Endothelial cell (in vitro differentiated cells): ENCODE measurements at regions not wholly inside any gene's neighbourhood (a gene's known extent, or its start where the extent isn't known, plus 50 kb on each side); places are given as distances from the start of the nearest gene placed in this dataset.

Experiments used
- DNase-seq: peaks from one replicate; pipeline ENCODE4 v3.0.0; 2021; ENCODE audit warnings: low spot score
- H3K27ac Mint-ChIP-seq: one replicate; pipeline ENCODE4 v1.8.0; 2021; ENCODE audit warnings: mixed read lengths, inconsistent platforms; ENCODE audit not compliant: unreplicated experiment
- H3K27me3 Mint-ChIP-seq: one replicate; pipeline ENCODE4 v1.8.0; 2021; ENCODE audit warnings: mild to moderate bottlenecking, moderate library complexity, mixed read lengths, inconsistent platforms; ENCODE audit not compliant: unreplicated experiment
- H3K36me3 Mint-ChIP-seq: one replicate; pipeline ENCODE4 v1.8.0; 2021; ENCODE audit warnings: mild to moderate bottlenecking, low read depth, mixed read lengths, inconsistent platforms; ENCODE audit not compliant: unreplicated experiment
- H3K4me1 Mint-ChIP-seq: one replicate; pipeline ENCODE4 v1.8.0; 2021; ENCODE audit warnings: mild to moderate bottlenecking, mixed read lengths, inconsistent platforms; ENCODE audit not compliant: unreplicated experiment
- H3K4me3 Mint-ChIP-seq: one replicate; pipeline ENCODE4 v1.8.0; 2021; ENCODE audit warnings: mild to moderate bottlenecking, mixed read lengths, inconsistent platforms; ENCODE audit not compliant: unreplicated experiment
- H3K9me3 Mint-ChIP-seq: one replicate; pipeline ENCODE4 v1.8.0; 2021; ENCODE audit warnings: mixed read lengths, inconsistent platforms; ENCODE audit not compliant: unreplicated experiment
- TF ChIP-seq, protein P1 (sequence below): fragments of 200-600 bp; sonication (generic); IDR thresholded peaks from one replicate; pipeline ENCODE4 v1.5.0; 2021; ENCODE audit warnings: antibody characterized with exemption; ENCODE audit not compliant: unreplicated experiment

DNA sequence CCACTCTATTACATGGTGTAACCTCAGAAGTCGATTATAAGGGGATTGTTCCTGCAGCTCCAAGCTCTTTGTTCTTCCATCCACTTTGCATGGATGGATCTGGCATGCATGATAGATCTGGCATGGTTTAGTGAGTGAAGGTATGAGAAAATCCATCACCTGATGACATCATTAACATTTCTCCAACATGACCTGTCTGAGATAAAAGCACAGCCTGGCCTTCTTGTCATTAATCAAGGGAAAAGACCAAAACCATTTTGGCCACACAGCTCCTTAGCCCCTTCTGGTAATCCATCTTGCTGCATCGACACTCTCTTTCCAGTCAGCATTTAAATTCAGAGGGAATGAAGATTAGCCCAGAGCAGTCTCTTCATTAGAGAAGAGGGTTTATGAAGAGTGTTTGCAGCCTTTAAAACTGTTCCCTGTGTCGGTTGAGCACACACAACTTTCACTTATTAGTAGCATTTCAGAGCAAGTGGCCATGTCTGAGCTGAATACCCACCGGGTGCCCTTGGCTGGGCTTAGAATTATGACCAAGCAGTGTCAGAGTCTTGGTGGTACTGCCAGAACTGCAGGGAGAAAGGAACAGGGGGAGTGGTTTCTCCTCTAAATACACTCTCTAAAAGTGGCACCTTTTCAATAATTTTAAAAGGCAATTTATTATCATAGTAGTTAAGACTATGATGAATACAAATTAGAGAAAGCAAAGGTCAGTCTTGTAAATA lies 246.0 kb downstream of the HAPSTR1 start:
- peaks cover 2% of the 10 kb centered on the region for H3K4me1 Mint-ChIP-seq
- H3K9me3 Mint-ChIP-seq: peaks cover 4% of the 10 kb centered on the region
- H3K27me3 Mint-ChIP-seq: no peaks in the 10 kb centered on the region
- no peaks in the 10 kb centered on the region for H3K36me3 Mint-ChIP-seq
- H3K27ac Mint-ChIP-seq: no peak overlapping the region
- H3K4me3 Mint-ChIP-seq: no peak overlapping the region
- TF ChIP-seq, protein P1, sequence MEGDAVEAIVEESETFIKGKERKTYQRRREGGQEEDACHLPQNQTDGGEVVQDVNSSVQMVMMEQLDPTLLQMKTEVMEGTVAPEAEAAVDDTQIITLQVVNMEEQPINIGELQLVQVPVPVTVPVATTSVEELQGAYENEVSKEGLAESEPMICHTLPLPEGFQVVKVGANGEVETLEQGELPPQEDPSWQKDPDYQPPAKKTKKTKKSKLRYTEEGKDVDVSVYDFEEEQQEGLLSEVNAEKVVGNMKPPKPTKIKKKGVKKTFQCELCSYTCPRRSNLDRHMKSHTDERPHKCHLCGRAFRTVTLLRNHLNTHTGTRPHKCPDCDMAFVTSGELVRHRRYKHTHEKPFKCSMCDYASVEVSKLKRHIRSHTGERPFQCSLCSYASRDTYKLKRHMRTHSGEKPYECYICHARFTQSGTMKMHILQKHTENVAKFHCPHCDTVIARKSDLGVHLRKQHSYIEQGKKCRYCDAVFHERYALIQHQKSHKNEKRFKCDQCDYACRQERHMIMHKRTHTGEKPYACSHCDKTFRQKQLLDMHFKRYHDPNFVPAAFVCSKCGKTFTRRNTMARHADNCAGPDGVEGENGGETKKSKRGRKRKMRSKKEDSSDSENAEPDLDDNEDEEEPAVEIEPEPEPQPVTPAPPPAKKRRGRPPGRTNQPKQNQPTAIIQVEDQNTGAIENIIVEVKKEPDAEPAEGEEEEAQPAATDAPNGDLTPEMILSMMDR: no peak
- no peak for DNase-seq

DNA sequence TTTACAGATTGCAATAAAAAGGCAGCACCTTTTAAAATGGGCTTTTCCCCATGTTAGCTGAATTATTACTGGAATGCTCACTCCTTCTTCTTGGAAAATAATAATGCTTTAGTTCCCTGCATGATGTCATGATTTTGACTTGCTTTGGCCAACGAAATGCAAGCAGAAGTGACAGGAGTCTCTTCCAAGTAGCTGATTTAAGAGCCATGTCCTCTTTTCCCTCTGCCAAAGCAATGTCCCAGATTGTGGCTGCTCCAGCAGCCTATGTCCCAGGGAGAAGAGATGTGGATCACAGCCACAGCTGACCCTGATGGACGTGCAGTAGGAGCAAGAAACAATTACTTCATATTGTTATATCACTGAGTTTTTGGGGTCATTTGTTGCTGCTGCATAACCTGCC lies 246.6 kb downstream of the HAPSTR1 start:
- peaks cover 2% of the 10 kb centered on the region for H3K4me1 Mint-ChIP-seq
- no peak for DNase-seq
- no peak overlapping the region for H3K27ac Mint-ChIP-seq
- no peaks in the 10 kb centered on the region for H3K36me3 Mint-ChIP-seq
- peaks cover 4% of the 10 kb centered on the region for H3K9me3 Mint-ChIP-seq
- no peak overlapping the region for H3K4me3 Mint-ChIP-seq
- H3K27me3 Mint-ChIP-seq: no peaks in the 10 kb centered on the region
- TF ChIP-seq, protein P1: no peak

DNA sequence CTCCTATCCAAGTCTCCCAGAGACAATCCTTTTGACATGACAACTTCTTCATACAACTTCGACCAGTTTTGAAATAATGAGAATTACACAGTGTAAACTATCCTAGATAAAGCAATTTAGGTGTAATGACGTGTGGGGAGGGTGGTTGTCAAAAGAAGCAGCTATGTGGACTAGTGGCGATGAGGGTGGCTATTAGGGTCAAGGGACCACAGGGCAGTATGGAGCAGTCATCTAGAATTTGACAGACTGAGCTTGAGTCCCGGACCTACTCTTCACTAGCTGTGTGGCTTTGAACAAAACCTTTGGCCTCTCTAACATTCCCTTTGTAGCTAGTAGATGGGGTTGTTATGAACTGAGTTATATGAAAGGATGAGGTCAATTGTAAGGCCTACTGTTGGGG lies 247.1 kb downstream of the HAPSTR1 start:
- H3K27ac Mint-ChIP-seq: no peak overlapping the region
- H3K27me3 Mint-ChIP-seq: no peaks in the 10 kb centered on the region
- no peak for DNase-seq
- TF ChIP-seq, protein P1: no peak
- H3K4me1 Mint-ChIP-seq: peaks cover 2% of the 10 kb centered on the region
- no peak overlapping the region for H3K4me3 Mint-ChIP-seq
- H3K9me3 Mint-ChIP-seq: peaks cover 4% of the 10 kb centered on the region
- no peaks in the 10 kb centered on the region for H3K36me3 Mint-ChIP-seq

DNA sequence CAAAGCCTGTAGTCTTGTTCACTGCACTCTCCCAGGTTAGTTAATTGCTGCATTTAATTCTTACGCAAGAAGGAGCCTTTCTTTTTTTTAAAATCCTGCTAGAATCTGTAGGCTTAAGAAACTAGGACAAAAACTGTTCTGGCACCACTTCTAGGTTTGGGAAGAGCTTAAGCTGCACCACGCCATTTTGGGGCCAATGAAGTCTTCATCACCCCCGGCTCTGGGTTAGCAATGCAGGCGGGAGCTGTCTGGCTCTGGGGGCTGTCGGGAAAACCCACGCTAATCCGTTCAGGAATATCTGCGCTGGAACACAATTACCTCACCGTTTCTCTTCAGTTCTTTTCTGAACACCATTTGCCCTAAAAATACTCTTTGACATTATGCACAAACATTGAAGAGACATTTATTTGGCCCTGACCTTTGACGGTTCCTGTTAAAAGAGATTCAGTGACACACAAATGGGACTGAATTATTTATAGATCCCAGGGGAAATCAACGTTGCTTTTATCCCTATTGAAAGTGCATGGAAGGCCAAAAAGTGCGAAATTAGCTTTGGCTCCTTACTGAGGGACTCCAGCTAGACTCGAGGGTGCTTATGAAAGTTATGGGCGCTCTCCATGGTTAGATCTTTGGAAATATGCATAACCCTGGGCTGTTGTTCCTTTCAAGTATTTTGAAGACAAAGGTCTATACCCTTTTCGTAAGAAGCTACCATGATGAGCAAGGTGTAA lies 249.2 kb downstream of the HAPSTR1 start:
- DNase-seq: no peak
- no peaks in the 10 kb centered on the region for H3K27me3 Mint-ChIP-seq
- H3K4me1 Mint-ChIP-seq: no peaks in the 10 kb centered on the region
- TF ChIP-seq, protein P1: no peak
- no peaks in the 10 kb centered on the region for H3K9me3 Mint-ChIP-seq
- no peak overlapping the region for H3K27ac Mint-ChIP-seq
- no peaks in the 10 kb centered on the region for H3K36me3 Mint-ChIP-seq
- no peak overlapping the region for H3K4me3 Mint-ChIP-seq

DNA sequence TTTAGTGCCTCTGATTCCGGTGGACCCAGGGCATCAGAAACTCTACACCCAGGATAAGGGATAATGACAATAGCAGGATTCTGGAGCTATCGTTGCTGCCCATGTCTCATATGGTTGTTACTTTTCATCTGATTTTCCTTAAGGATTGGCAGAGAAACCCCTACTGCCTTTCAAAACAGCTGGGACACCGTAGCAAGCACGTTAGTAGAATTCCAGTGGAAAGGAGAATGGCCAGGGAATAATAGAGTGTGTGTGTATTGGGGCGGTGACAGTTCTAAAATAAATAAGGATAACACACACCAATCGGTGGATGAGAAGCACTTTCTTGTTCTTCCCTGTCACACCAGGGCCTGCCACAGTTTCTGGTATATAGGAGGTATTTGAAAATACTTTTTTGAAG lies 251.8 kb downstream of the HAPSTR1 start:
- DNase-seq: no peak
- Mint-ChIP-seq H3K27ac (no peak overlapping the region), H3K4me3 (no peak overlapping the region), H3K9me3 (no peaks in the 10 kb centered on the region), H3K36me3 (no peaks in the 10 kb centered on the region), H3K4me1 (no peaks in the 10 kb centered on the region), H3K27me3 (no peaks in the 10 kb centered on the region)
- TF ChIP-seq, protein P1: no peak
